AG09309 (cell line): ENCODE measurements at regions not wholly inside any gene's neighbourhood (a gene's known extent, or its start where the extent isn't known, plus 50 kb on each side); places are given as distances from the start of the nearest gene placed in this dataset.

Experiments used
- DNase-seq: peaks from one replicate; pipeline ENCODE4 v3.0.0-alpha.2; 2010; ENCODE audit warnings: low read depth
- H3K4me3 ChIP-seq: 2 replicates; pipeline ENCODE4 v1.5.1; 2011; ENCODE audit warnings: mild to moderate bottlenecking, low read depth, low read length, moderate library complexity; ENCODE audit not compliant: control insufficient read depth
- TF ChIP-seq, protein P1 (sequence below): IDR thresholded peaks from 2 replicates; pipeline ENCODE4 v1.5.1; 2011; ENCODE audit warnings: mild to moderate bottlenecking, low read depth, low read length, inconsistent platforms; ENCODE audit not compliant: insufficient read depth, control insufficient read depth; ENCODE audit errors: missing control alignments

DNA sequence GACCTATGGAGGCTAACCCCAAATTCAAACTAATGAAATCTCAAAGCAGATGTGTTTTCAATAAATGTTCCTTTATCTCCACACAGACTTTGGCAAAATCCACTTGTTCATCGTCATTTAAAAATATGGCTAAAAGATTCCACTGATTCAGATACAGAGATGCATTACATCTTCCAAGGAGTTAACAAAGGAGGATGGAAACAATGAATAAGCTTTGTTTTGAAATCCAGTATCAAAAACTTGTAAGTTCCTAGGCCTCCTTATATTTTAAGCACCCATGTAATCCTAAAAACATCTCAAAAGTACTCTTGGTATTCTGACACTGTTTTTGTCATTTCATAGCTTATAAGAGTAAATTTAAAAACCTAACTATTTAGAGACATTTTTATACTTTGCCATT lies 345.6 kb upstream of the ACTBL2 start:
- no peak overlapping the region for H3K4me3 ChIP-seq
- peak; percentile 21 for DNase-seq
- TF ChIP-seq, protein P1, sequence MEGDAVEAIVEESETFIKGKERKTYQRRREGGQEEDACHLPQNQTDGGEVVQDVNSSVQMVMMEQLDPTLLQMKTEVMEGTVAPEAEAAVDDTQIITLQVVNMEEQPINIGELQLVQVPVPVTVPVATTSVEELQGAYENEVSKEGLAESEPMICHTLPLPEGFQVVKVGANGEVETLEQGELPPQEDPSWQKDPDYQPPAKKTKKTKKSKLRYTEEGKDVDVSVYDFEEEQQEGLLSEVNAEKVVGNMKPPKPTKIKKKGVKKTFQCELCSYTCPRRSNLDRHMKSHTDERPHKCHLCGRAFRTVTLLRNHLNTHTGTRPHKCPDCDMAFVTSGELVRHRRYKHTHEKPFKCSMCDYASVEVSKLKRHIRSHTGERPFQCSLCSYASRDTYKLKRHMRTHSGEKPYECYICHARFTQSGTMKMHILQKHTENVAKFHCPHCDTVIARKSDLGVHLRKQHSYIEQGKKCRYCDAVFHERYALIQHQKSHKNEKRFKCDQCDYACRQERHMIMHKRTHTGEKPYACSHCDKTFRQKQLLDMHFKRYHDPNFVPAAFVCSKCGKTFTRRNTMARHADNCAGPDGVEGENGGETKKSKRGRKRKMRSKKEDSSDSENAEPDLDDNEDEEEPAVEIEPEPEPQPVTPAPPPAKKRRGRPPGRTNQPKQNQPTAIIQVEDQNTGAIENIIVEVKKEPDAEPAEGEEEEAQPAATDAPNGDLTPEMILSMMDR: no peak

DNA sequence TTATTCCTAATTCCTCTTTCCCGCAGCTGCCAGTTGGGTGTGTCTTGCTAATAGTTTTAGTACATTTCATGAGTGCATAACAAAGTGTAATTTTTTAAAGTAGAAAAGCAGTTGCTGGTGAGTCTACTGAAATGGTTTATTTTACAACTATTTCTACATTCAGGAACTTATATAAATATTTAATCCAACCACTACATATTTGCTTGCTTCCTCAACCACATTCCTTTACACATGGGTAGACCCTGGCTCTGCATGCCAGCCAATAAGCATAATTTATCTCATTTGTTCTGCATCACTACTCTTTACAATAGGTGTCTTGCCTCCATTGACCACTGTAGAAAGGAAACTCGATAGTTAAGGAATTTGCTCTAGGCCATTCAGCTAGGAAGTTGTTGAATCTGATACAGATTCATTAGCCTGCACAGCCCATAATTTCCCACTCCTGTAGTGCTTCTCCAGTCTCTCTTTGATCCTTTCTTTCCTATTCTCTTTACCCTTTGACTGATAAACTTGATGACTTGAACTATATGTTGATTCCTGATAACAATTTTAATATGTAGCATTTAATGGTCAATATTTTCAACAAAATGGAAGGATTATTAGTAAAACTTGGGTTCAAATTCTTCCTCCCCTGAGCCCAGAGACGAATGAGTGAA lies 342.5 kb upstream of the ACTBL2 start:
- DNase-seq: peak; percentile 78
- TF ChIP-seq, protein P1: no peak
- no peak overlapping the region for H3K4me3 ChIP-seq

DNA sequence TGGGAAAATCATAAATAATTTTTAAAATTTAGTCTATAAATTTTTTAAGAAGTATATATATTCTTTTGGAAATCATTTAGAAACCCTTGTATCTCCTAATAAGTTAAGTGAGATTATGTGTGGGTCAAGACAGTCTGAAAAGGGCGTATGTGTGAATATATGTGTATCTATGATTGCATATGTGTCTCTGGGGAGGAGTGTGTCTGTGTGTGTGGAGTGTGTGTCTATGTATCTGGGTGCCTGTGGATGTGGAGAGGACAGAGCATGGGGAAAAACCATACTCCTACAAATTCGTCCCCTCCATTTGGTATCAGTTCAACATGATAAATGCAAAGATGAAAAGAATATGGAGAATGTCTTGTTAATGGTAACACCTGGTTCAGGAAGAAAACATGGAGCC lies 342.0 kb upstream of the ACTBL2 start:
- DNase-seq: no peak
- no peak overlapping the region for H3K4me3 ChIP-seq
- TF ChIP-seq, protein P1: no peak

DNA sequence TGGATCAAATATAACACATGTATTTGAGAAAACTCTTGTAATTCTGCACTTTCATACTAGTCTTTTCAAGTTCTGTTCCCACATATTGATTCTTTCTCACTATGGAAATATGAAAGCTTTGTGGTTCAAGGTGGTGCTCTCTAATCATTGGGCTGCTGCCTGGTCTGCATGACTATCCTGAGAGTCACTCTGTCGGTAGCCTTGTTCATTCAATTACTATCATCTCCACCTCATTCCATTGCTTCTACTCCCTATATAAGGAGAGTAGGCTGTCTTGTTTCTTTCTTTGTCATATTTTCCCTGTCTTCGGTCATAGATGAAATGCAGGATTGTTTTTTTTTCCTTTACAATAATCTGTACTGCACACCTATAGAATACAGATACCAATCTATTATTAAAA lies 341.4 kb upstream of the ACTBL2 start:
- H3K4me3 ChIP-seq: no peak overlapping the region
- TF ChIP-seq, protein P1: no peak
- peak; percentile 46 for DNase-seq

DNA sequence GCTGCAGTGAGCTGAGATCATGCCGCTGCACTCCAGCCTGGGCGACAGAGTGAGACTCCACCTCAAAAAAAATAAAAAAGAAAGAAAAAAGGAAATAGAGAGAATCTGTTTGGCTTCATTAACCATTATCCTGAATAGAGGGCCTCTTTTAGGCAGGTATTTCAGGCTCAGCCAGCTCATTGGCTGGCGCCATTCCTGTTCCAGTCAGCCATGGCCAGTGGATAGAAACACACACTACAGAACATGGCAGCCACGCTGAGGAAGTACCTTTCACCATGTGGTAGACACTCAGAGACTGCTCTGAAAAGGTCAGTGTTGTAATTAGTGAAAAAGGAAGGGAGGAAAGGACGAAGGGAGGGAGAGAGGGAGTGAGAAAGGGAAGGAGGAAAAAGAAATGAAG lies 340.0 kb upstream of the ACTBL2 start:
- TF ChIP-seq, protein P1: no peak
- no peak overlapping the region for H3K4me3 ChIP-seq

DNA sequence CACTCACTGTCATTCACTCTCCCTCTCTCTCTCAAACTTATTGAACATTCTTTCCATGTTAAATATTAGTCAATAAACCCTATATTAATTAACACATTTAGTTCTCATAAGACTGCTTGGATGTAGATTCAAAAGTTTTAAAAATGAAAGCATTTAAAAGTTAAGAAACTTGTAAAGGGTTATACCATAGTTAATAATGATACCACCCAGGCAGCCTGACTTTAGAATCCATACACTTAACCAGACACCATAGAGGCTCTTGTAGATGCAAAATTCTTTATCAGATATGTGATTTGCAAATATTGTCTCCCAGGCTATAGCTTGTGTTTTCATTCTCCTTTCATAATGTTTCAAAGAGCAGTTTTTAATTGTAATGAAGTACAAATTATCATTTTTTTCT lies 335.8 kb upstream of the ACTBL2 start:
- no peak overlapping the region for H3K4me3 ChIP-seq
- no peak for DNase-seq
- TF ChIP-seq, protein P1: no peak

More for the DNA sequence above, 340.0 kb upstream of the ACTBL2 start:
- no peak for DNase-seq

DNA sequence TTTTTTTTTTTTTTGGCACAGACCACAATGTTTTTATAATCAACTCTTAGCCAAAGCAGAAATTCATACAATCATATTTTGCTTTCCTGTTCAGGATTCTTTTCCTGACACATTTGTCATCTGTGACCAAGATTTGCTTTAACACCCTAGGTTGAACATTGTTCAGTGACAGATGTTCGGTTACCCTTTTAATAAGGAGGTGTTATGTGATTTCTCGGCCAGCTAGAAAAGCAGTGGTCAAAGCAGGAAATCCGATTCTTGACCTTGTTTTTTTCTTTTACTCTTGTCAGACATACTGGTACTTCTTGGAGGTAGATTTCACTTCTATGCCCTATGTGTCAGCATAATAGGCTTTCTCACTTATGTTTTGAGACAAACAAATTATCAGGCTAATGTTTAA lies 335.3 kb upstream of the ACTBL2 start:
- H3K4me3 ChIP-seq: no peak overlapping the region
- TF ChIP-seq, protein P1: no peak
- DNase-seq: no peak
